ENCODE measurements at regions not wholly inside any gene's neighbourhood (a gene's known extent, or its start where the extent isn't known, plus 50 kb on each side); places are given as distances from the start of the nearest gene placed in this dataset.
A peak's percentile ranks its signal among the peaks of the same experiment; 100 is the strongest.

DNA sequence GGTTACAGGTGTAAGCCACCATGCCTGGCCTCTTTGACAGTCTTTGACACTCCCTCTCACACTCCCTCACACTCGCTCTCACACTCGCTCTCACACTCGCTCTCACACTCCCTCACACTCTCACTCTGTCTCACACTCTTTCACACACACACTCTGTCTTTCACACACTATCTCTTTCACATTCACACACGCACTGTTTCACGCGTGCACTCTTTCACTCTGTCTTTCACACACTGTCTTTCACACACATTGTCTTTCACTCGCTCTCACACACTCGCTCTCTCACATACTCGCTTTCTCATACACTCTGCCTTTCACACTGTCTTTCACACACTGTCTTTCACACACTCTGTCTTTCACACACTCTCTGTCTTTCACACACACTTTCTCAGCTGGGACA lies 167.1 kb upstream of the CXCL13 start:
- Histone ChIP-seq H3K27ac (ENCODE audit: extremely low read depth, low read depth, low read length) (no peak overlapping the region), H3K9me3 (ENCODE audit: control insufficient read depth, insufficient read depth, low read depth, low read length) (no peaks in the 10 kb centered on the region), H3K4me3 (ENCODE audit: low read depth, low read length) (no peak overlapping the region), H3K4me1 (ENCODE audit: control insufficient read depth, insufficient read depth, low read length) (no peaks in the 10 kb centered on the region), H3K36me3 (ENCODE audit: control insufficient read depth in 2 of 2, insufficient read depth in 1 of 2, low read length in 2 of 2) (no peaks in the 10 kb centered on the region)
- ChIA-PET POLR2A (no interaction called here), CTCF (no interaction called here)
- TF ChIP-seq ZNF571 (tag by site-specific recombination; IDR thresholded peaks at IDR 0.05) = no peak
- TF ChIP-seq PRDM1 (tag by site-specific recombination; IDR thresholded peaks at IDR 0.05) = peak; percentile 98

DNA sequence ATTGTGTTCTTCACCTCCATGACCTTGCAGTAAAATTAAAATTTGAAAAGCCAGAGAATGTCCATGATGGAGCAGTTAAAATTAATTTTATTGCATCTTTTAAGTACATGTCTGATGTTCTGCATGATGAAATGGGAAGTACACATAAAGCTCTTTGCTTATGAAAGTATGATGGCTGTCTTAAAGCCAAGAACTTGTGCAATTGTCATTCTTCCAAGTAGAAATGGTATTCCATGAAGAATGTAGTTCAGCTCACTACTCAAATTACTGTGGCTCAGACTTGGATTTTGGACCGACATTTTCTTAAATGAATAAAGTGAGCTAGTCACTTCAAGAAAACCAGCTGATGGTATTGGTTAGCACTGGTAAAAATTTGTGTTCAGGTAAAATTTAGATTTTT lies 161.7 kb upstream of the CXCL13 start:
- no peaks in the 10 kb centered on the region for H3K36me3 ChIP-seq (ENCODE audit: control insufficient read depth in 2 of 2, insufficient read depth in 1 of 2, low read length in 2 of 2)
- no peaks in the 10 kb centered on the region for H3K4me1 ChIP-seq (ENCODE audit: control insufficient read depth, insufficient read depth, low read length)
- ChIA-PET POLR2A (no interaction called here), CTCF (interaction anchor here (0.5 to 1.7 kb wide), 4 partner anchors 9 to 428 kb away, joined by 3 to 8 read pairs (median 3); no protein-coding TSS in a partner anchor)
- H3K4me3 ChIP-seq (ENCODE audit: low read depth, low read length) = no peak overlapping the region
- TF ChIP-seq ZBTB7A (tag by site-specific recombination; IDR thresholded peaks at IDR 0.05; ENCODE audit: low read depth) (no peak), ZNF37A (tag by site-specific recombination; IDR thresholded peaks at IDR 0.05) (no peak), ZNF501 (tag by site-specific recombination; IDR thresholded peaks at IDR 0.05) (no peak), ZNF423 (tag by site-specific recombination; IDR thresholded peaks at IDR 0.05) (no peak), ZNF211 (tag by site-specific recombination; IDR thresholded peaks at IDR 0.05; ENCODE audit: low read depth) (no peak), KLF10 (tag by site-specific recombination; IDR thresholded peaks at IDR 0.05) (no peak), ZNF302 (tag by site-specific recombination; IDR thresholded peaks at IDR 0.05; ENCODE audit: low read depth) (no peak), ZNF473 (tag by site-specific recombination; IDR thresholded peaks at IDR 0.05) (no peak), ZNF654 (tag by site-specific recombination; IDR thresholded peaks at IDR 0.05; ENCODE audit: low read depth) (no peak), TCF7L2 (IDR thresholded peaks at IDR 0.05; ENCODE audit: borderline replicate concordance, low read depth, low read length) (no peak), ZNF169 (tag by site-specific recombination; IDR thresholded peaks at IDR 0.05) (no peak), REPIN1 (tag by site-specific recombination; IDR thresholded peaks at IDR 0.05; ENCODE audit: low read depth) (no peak)
- TF ChIP-seq, protein P1, sequence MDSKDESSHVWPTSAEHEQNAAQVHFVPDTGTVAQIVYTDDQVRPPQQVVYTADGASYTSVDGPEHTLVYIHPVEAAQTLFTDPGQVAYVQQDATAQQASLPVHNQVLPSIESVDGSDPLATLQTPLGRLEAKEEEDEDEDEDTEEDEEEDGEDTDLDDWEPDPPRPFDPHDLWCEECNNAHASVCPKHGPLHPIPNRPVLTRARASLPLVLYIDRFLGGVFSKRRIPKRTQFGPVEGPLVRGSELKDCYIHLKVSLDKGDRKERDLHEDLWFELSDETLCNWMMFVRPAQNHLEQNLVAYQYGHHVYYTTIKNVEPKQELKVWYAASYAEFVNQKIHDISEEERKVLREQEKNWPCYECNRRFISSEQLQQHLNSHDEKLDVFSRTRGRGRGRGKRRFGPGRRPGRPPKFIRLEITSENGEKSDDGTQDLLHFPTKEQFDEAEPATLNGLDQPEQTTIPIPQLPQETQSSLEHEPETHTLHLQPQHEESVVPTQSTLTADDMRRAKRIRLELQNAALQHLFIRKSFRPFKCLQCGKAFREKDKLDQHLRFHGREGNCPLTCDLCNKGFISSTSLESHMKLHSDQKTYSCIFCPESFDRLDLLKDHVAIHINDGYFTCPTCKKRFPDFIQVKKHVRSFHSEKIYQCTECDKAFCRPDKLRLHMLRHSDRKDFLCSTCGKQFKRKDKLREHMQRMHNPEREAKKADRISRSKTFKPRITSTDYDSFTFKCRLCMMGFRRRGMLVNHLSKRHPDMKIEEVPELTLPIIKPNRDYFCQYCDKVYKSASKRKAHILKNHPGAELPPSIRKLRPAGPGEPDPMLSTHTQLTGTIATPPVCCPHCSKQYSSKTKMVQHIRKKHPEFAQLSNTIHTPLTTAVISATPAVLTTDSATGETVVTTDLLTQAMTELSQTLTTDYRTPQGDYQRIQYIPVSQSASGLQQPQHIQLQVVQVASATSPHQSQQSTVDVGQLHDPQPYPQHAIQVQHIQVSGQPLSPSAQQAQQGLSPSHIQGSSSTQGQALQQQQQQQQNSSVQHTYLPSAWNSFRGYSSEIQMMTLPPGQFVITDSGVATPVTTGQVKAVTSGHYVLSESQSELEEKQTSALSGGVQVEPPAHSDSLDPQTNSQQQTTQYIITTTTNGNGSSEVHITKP (tag by site-specific recombination; IDR thresholded peaks at IDR 0.05) = no peak
- no peaks in the 10 kb centered on the region for H3K9me3 ChIP-seq (ENCODE audit: control insufficient read depth, insufficient read depth, low read depth, low read length)
- H3K27ac ChIP-seq (ENCODE audit: extremely low read depth, low read depth, low read length) = no peak overlapping the region

DNA sequence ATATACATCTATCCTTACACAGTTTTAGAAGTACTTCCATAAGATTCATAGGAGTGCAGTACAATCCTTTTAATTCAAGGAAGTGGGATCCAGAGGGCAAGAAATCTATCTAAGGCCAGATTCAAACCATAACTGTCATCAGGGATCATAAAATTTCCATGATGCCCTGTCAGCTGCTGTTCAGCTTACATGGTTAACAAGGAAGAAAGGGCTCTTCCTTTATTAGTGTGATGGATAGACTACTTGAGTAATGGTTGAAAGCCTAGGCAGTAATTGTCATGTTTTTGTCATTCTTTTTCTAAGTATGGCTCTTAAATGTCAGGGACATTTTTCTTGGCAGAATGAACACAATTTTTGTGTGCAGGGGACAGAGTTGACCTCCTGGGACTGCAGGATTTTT lies 159.8 kb upstream of the CXCL13 start:
- H3K4me3 ChIP-seq (ENCODE audit: low read depth, low read length) = no peak overlapping the region
- no peak for TF ChIP-seq ZNF169 (tag by site-specific recombination; IDR thresholded peaks at IDR 0.05)
- TF ChIP-seq EGR2 (tag by site-specific recombination; IDR thresholded peaks at IDR 0.05; ENCODE audit: low read depth) = no peak
- TF ChIP-seq, protein P2, sequence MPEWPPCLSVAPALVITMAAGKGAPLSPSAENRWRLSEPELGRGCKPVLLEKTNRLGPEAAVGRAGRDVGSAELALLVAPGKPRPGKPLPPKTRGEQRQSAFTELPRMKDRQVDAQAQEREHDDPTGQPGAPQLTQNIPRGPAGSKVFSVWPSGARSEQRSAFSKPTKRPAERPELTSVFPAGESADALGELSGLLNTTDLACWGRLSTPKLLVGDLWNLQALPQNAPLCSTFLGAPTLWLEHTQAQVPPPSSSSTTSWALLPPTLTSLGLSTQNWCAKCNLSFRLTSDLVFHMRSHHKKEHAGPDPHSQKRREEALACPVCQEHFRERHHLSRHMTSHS (tag by site-specific recombination; IDR thresholded peaks at IDR 0.05) = no peak
- no peak for TF ChIP-seq ZFP3 (tag by site-specific recombination; IDR thresholded peaks at IDR 0.05; ENCODE audit: low read depth)
- TF ChIP-seq, protein P3, sequence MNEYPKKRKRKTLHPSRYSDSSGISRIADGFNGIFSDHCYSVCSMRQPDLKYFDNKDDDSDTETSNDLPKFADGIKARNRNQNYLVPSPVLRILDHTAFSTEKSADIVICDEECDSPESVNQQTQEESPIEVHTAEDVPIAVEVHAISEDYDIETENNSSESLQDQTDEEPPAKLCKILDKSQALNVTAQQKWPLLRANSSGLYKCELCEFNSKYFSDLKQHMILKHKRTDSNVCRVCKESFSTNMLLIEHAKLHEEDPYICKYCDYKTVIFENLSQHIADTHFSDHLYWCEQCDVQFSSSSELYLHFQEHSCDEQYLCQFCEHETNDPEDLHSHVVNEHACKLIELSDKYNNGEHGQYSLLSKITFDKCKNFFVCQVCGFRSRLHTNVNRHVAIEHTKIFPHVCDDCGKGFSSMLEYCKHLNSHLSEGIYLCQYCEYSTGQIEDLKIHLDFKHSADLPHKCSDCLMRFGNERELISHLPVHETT (tag by site-specific recombination; IDR thresholded peaks at IDR 0.05) = no peak
- TF ChIP-seq TCF7L2 (IDR thresholded peaks at IDR 0.05; ENCODE audit: borderline replicate concordance, low read depth, low read length) = no peak
- no peak for TF ChIP-seq WT1 (tag by site-specific recombination; IDR thresholded peaks at IDR 0.05)
- TF ChIP-seq ZNF394 (tag by site-specific recombination; IDR thresholded peaks at IDR 0.05; ENCODE audit: borderline replicate concordance) = no peak
- no peak for TF ChIP-seq ZNF571 (tag by site-specific recombination; IDR thresholded peaks at IDR 0.05)
- TF ChIP-seq SALL2 (tag by site-specific recombination; IDR thresholded peaks at IDR 0.05; ENCODE audit: borderline replicate concordance) = no peak
- no peak for TF ChIP-seq ZFHX2 (tag by site-specific recombination; conservative IDR thresholded peaks at IDR 0.05)
- TF ChIP-seq ZNF311 (tag by site-specific recombination; IDR thresholded peaks at IDR 0.05; ENCODE audit: borderline replicate concordance) = no peak
- TF ChIP-seq, protein P4, sequence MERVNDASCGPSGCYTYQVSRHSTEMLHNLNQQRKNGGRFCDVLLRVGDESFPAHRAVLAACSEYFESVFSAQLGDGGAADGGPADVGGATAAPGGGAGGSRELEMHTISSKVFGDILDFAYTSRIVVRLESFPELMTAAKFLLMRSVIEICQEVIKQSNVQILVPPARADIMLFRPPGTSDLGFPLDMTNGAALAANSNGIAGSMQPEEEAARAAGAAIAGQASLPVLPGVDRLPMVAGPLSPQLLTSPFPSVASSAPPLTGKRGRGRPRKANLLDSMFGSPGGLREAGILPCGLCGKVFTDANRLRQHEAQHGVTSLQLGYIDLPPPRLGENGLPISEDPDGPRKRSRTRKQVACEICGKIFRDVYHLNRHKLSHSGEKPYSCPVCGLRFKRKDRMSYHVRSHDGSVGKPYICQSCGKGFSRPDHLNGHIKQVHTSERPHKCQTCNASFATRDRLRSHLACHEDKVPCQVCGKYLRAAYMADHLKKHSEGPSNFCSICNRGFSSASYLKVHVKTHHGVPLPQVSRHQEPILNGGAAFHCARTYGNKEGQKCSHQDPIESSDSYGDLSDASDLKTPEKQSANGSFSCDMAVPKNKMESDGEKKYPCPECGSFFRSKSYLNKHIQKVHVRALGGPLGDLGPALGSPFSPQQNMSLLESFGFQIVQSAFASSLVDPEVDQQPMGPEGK (tag by site-specific recombination; IDR thresholded peaks at IDR 0.05) = no peak

More for the DNA sequence above, 159.8 kb upstream of the CXCL13 start:
- CTCF ChIA-PET = interaction anchor here (0.6 to 1.5 kb wide), 4 partner anchors 17 to 126 kb away, joined by 3 to 4 read pairs (median 4); no protein-coding TSS in a partner anchor
- H3K9me3 ChIP-seq (ENCODE audit: control insufficient read depth, insufficient read depth, low read depth, low read length) = no peaks in the 10 kb centered on the region
- no peaks in the 10 kb centered on the region for H3K4me1 ChIP-seq (ENCODE audit: control insufficient read depth, insufficient read depth, low read length)
- H3K27ac ChIP-seq (ENCODE audit: extremely low read depth, low read depth, low read length) = no peak overlapping the region
- H3K36me3 ChIP-seq (ENCODE audit: control insufficient read depth in 2 of 2, insufficient read depth in 1 of 2, low read length in 2 of 2) = no peaks in the 10 kb centered on the region
- POLR2A ChIA-PET = no interaction called here
